GM12891 (cell line): ENCODE measurements at regions not wholly inside any gene's neighbourhood (a gene's known extent, or its start where the extent isn't known, plus 50 kb on each side); places are given as distances from the start of the nearest gene placed in this dataset.

Experiments used
- POLR2A ChIP-seq: IDR thresholded peaks from 2 replicates; pipeline ENCODE4 v1.6.1; 2011; ENCODE audit warnings: low read depth, low read length, control low read depth
- POLR2AphosphoS5 ChIP-seq: IDR thresholded peaks from 2 replicates; pipeline ENCODE4 v1.6.1; 2011; ENCODE audit warnings: low read depth, low read length, control low read depth
- SPI1 ChIP-seq: IDR thresholded peaks from 2 replicates; pipeline ENCODE4 v1.6.1; 2011; ENCODE audit warnings: low read depth, low read length, control low read depth
- TAF1 ChIP-seq: IDR thresholded peaks from 2 replicates; pipeline ENCODE4 v1.6.1; 2011; ENCODE audit warnings: low read depth, low read length, control low read depth

DNA sequence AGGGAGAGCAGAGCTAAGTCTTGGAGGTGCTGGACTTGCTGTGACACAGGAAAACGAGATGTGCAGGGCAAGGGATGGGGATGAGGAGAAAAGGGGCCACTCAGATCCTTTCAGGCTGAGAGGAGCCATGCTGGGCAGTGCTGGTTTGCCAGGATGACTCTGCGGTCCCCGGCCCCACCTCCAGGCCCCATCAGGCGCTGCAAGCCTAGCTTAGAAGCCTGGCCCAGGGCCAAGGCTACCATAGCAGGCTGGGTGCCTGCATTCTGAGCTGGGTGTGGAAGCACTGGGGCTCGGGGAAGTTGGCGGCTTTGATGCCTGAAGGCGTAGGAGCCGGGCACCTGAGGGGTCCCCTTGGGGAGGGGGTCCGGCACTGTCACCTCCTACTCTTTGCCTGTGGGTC is 341.2 kb upstream of the USP9Y start:
- TF ChIP-seq TAF1 (no peak), POLR2AphosphoS5 (no peak), SPI1 (no peak), POLR2A (no peak)
